Heart left ventricle (tissue), 16 donors: ENCODE measurements at regions not wholly inside any gene's neighbourhood (a gene's known extent, or its start where the extent isn't known, plus 50 kb on each side); places are given as distances from the start of the nearest gene placed in this dataset.

Experiments
- ATAC-seq, 4 donors: fragments of 200-7000 bp; cut with Tn5 transposase; one replicate each; pipeline ENCODE4 v1.9.1; 2020 to 2022; ENCODE audit warnings: moderate library complexity in 4 of 4, mild to moderate bottlenecking in 3 of 4, moderate number of reproducible peaks in 1 of 4
- DNase-seq, 5 donors: peaks; one replicate each; pipeline ENCODE4 v3.0.0-alpha.2; 2020
- H3K27ac ChIP-seq, 12 donors: fragments of 200-600 bp; sonication (generic) in 4 of 12; one replicate each; pipeline versions ENCODE4 v1.5.0 to v1.8.0; 2016 to 2022; ENCODE audit warnings: mild to moderate bottlenecking in 2 of 12
- H3K27me3 ChIP-seq, 9 donors: fragments of 200-600 bp; sonication (generic) in 2 of 9; one replicate each; pipeline versions ENCODE4 v1.5.1 to v1.8.0; 2016 to 2022; ENCODE audit warnings: mild to moderate bottlenecking in 3 of 9
- H3K36me3 ChIP-seq, 9 donors: fragments of 200-600 bp; sonication (generic) in 2 of 9; one replicate each; pipeline versions ENCODE4 v1.5.0 to v1.8.0; 2018 to 2022; ENCODE audit warnings: mild to moderate bottlenecking in 2 of 9
- H3K4me1 ChIP-seq, 12 donors: fragments of 200-600 bp; sonication (generic) in 4 of 12; one replicate each; pipeline versions ENCODE4 v1.5.0 to v1.8.0; 2016 to 2022; ENCODE audit warnings: mild to moderate bottlenecking in 3 of 12
- H3K4me3 ChIP-seq, 12 donors: fragments of 200-600 bp; sonication (generic) in 4 of 12; one replicate each; pipeline versions ENCODE4 v1.5.0 to v1.8.0; 2017 to 2022; ENCODE audit warnings: mild to moderate bottlenecking in 9 of 12, moderate library complexity in 4 of 12
- H3K9me3 ChIP-seq, 12 donors: fragments of 200-600 bp; sonication (generic) in 4 of 12; one replicate each; pipeline versions ENCODE4 v1.5.0 to v1.8.0; 2016 to 2022; ENCODE audit warnings: mild to moderate bottlenecking in 1 of 12
- CTCF ChIP-seq, 12 donors: fragments of 200-600 bp; sonication (generic) in 4 of 12; IDR thresholded peaks; one replicate each; pipeline versions ENCODE4 v1.5.0 to v1.8.0; 2018 to 2022; ENCODE audit warnings: antibody characterized with exemption in 12 of 12, mild to moderate bottlenecking in 5 of 12
- POLR2A ChIP-seq, 2 donors: fragments of 450-650 bp; IDR thresholded peaks; one replicate each; pipeline ENCODE4 v1.6.1; 2017; ENCODE audit warnings: antibody characterized with exemption in 2 of 2, mild to moderate bottlenecking in 2 of 2, moderate library complexity in 2 of 2
- WGBS, 4 donors: extraction: QIAGEN DNeasy Blood & Tissue Kit in 2 of 4; methylation state at CpG; one replicate each; pipeline versions ENCODE4 v1.1.5 to v1.1.7; 2013 to 2018; 5-methylcytosine and 5-hydroxymethylcytosine counted together
- intact Hi-C, 10 donors: fragments of 100-400 bp; cut with DNase I; formaldehyde crosslinking; loops; one replicate each; pipeline versions ENCODE4 v1.11.1 to v1.14.2; 2022
- donor health status: ischemic (EF 13 %, LVEDD 7.1; RV severe dilation, severe dysfunction).
- donor health status: healthy with polysubstance abuse.
- donor health status: DM: no; HTN: yes; CAD: no.
- donor health status: DM: no; HTN: no; CAD: no.
- donor health status: ischemic (EF 25% LVEDD 6.9; RV normal size, moderate dysfunction).
- donor health status: ischemic (EF 25% LVEDD 5.7; RV mildly dilated, moderate dysfunction).
- donor health status: healthy.
- donor health status: DM: yes; HTN: yes; CAD: no.
- donor health status: ischemic (EF 35%, LVEDD 5.7; RV mildly dilated, moderate dysfunction).
- donor health status: nonischemic (EF 11% LVEDD 7.7; RV severe dilation, severe dysfunction).
- donor health status: DM: yes; HTN: yes; CAD: no.
- donor health status: PGD.
- donor health status: ischemic (EF 29% LVEDD 5.4; RV normal size, mild dysfunction).
- donor health status: nonischemic (EF 23%, LVEDD 6.1; RV moderate dilation, normal function).

GRCh38 chr20:24754691-24755090, 194.4 kb upstream of the CST7 start:
- DNase-seq (no peak), ATAC-seq (no peak)
- 83 to 91% (median 85%) methylated on average over 6 of the region's 6 CpGs for WGBS, 4 donors
- H3K9me3 ChIP-seq: peaks cover 0 to 3% (median 0%) of the 10 kb centered on the region in 12 donors
- TF ChIP-seq CTCF (IDR thresholded peaks at IDR 0.05) (no peak), POLR2A (IDR thresholded peaks at IDR 0.05) (no peak)
- no peak overlapping the region for H3K27ac ChIP-seq
- no peaks in the 10 kb centered on the region for H3K36me3 ChIP-seq
- intact Hi-C loops: loop anchor here in 1 of 10 donors (10.0 kb wide), 1 partner anchor 130 kb away; no protein-coding TSS in a partner anchor
- H3K4me3 ChIP-seq: no peak overlapping the region
- H3K27me3 ChIP-seq: peaks cover 0 to 10% (median 0%) of the 10 kb centered on the region in 9 donors
- no peaks in the 10 kb centered on the region for H3K4me1 ChIP-seq

GRCh38 chr20:24755411-24755922, 193.6 kb upstream of the CST7 start:
- H3K4me1 ChIP-seq: no peaks in the 10 kb centered on the region
- DNase-seq (no peak), ATAC-seq (no peak)
- TF ChIP-seq POLR2A (IDR thresholded peaks at IDR 0.05): no peak
- TF ChIP-seq CTCF (IDR thresholded peaks at IDR 0.05): no peak
- no peak overlapping the region for H3K4me3 ChIP-seq
- intact Hi-C loops: loop anchor here in 1 of 10 donors (10.0 kb wide), 1 partner anchor 131 kb away; no protein-coding TSS in a partner anchor
- H3K36me3 ChIP-seq: no peaks in the 10 kb centered on the region
- peaks cover 0 to 10% (median 0%) of the 10 kb centered on the region in 9 donors for H3K27me3 ChIP-seq
- no peak overlapping the region for H3K27ac ChIP-seq
- H3K9me3 ChIP-seq: peaks cover 0 to 11% (median 2%) of the 10 kb centered on the region in 12 donors
- WGBS, 4 donors: 74 to 82% (median 80%) methylated on average over 4 of the region's 4 CpGs

- DNase-seq (no peak), ATAC-seq (no peak)
- 63 to 75% (median 72%) methylated on average over 12 of the region's 12 CpGs for WGBS, 4 donors
- TF ChIP-seq CTCF (IDR thresholded peaks at IDR 0.05) (no peak), POLR2A (IDR thresholded peaks at IDR 0.05) (no peak)
- Histone ChIP-seq H3K4me3 (no peak overlapping the region), H3K4me1 (no peaks in the 10 kb centered on the region), H3K27me3 (peaks cover 0 to 4% (median 0%) of the 10 kb centered on the region in 9 donors), H3K36me3 (no peaks in the 10 kb centered on the region), H3K27ac (no peak overlapping the region), H3K9me3 (peaks cover 0 to 16% (median 6%) of the 10 kb centered on the region in 12 donors)
- intact Hi-C loops: loop anchor here in 1 of 10 donors (10.0 kb wide), 1 partner anchor 132 kb away; no protein-coding TSS in a partner anchor
Observed at GRCh38 chr20:24756292-24757025, 192.6 kb upstream of the CST7 start.

GRCh38 chr20:24761220-24762065, 187.6 kb upstream of the CST7 start:
- Histone ChIP-seq H3K27me3 (peaks cover 0 to 11% (median 0%) of the 10 kb centered on the region in 9 donors), H3K27ac (no peak overlapping the region), H3K9me3 (peaks cover 0 to 16% (median 6%) of the 10 kb centered on the region in 12 donors), H3K4me1 (no peaks in the 10 kb centered on the region), H3K4me3 (no peak overlapping the region), H3K36me3 (no peaks in the 10 kb centered on the region)
- WGBS, 4 donors: 93 to 94% (median 93%) methylated on average over 6 to 7 of the region's 7 CpGs
- intact Hi-C loops: no loop called here
- ATAC-seq: no peak
- no peak for TF ChIP-seq CTCF (IDR thresholded peaks at IDR 0.05)
- TF ChIP-seq POLR2A (IDR thresholded peaks at IDR 0.05): no peak
- no peak for DNase-seq
